ENCODE measurements at regions not wholly inside any gene's neighbourhood (a gene's known extent, or its start where the extent isn't known, plus 50 kb on each side); places are given as distances from the start of the nearest gene placed in this dataset.

DNA sequence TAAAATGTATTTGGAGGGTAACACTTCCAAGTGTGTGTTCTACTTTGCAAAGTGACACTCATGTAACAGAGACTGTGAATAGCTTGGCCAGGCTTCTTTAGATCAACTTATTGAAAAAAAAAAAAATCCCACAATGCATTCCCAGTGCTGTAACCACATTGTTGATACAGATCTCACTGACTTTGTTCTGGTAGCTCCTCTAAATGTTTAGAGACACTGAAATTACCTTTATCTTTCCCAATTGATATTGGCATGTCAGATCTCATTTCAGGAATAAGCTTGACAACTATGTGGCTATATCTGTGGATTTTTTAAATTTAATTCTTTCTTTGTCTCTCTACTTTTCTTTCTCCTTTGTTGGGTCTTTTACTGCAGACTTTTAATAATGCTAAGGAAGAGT is 1018.9 kb upstream of the PRMT6 start:
- DNase-seq (ENCODE audit: low spot score) = no peak
- ATAC-seq (ENCODE audit: insufficient number of reproducible peaks, low FRiP score, low read depth) = no peak
- no peaks in the 10 kb centered on the region for H3K4me1 ChIP-seq (ENCODE audit: control insufficient read depth in 1 of 2, low read depth in 2 of 2)
- no peaks in the 10 kb centered on the region for H3K36me3 ChIP-seq
- no peak overlapping the region for H3K4me3 ChIP-seq
- TF ChIP-seq, protein P1, sequence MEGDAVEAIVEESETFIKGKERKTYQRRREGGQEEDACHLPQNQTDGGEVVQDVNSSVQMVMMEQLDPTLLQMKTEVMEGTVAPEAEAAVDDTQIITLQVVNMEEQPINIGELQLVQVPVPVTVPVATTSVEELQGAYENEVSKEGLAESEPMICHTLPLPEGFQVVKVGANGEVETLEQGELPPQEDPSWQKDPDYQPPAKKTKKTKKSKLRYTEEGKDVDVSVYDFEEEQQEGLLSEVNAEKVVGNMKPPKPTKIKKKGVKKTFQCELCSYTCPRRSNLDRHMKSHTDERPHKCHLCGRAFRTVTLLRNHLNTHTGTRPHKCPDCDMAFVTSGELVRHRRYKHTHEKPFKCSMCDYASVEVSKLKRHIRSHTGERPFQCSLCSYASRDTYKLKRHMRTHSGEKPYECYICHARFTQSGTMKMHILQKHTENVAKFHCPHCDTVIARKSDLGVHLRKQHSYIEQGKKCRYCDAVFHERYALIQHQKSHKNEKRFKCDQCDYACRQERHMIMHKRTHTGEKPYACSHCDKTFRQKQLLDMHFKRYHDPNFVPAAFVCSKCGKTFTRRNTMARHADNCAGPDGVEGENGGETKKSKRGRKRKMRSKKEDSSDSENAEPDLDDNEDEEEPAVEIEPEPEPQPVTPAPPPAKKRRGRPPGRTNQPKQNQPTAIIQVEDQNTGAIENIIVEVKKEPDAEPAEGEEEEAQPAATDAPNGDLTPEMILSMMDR (IDR thresholded peaks at IDR 0.05) = no peak
- no peaks in the 10 kb centered on the region for H3K9me3 ChIP-seq
- no peak overlapping the region for H3K27ac ChIP-seq
- H3K27me3 ChIP-seq (replicated peaks; ENCODE audit: insufficient read depth) = no peaks in the 10 kb centered on the region

DNA sequence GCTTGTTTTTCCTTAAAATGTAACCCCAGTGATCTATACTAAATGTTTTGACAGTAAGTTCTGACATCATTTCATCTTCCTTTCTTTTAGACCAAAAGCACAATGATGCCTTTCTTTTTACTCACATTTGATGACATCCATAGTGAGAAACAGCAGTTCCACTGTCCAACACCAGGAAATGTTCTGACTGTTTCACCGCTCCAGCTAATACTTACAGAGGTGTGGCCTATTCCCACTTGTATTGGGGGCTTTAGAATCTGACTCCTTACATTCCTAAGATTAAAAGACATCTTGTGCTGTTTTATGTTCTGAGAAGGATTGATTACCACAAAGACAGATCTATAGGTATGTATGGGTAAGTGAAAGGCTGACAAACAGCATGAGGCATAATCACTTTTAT is 1018.2 kb upstream of the PRMT6 start:
- Histone ChIP-seq H3K4me3 (no peak overlapping the region), H3K27me3 (replicated peaks; ENCODE audit: insufficient read depth) (no peaks in the 10 kb centered on the region), H3K27ac (no peak overlapping the region), H3K4me1 (ENCODE audit: control insufficient read depth in 1 of 2, low read depth in 2 of 2) (no peaks in the 10 kb centered on the region), H3K36me3 (no peaks in the 10 kb centered on the region), H3K9me3 (no peaks in the 10 kb centered on the region)
- TF ChIP-seq, protein P1 (IDR thresholded peaks at IDR 0.05) = no peak
- DNase-seq (ENCODE audit: low spot score) = no peak
- ATAC-seq (ENCODE audit: insufficient number of reproducible peaks, low FRiP score, low read depth) = no peak

DNA sequence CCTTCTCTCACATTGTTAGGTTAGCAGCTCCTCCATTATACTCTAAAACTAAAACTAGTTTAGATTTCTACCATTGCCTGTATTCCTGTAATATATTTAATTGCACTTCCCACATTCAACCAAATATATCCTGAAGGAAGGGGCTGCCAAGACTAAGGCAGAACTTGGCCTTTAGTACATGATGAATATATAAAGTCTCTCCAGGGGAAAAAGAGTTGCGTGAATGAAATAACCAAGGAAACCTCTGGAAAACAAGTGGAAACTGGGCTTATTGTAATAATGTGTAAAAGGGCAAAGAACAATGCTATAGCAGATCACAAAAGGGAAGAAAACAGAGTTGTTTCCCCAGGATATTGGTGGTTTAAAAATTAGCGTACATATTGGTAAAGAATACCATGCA is 1012.5 kb upstream of the PRMT6 start:
- TF ChIP-seq, protein P1 (IDR thresholded peaks at IDR 0.05) = no peak
- Histone ChIP-seq H3K4me1 (ENCODE audit: control insufficient read depth in 1 of 2, low read depth in 2 of 2) (no peaks in the 10 kb centered on the region), H3K4me3 (no peak overlapping the region), H3K27me3 (replicated peaks; ENCODE audit: insufficient read depth) (no peaks in the 10 kb centered on the region), H3K27ac (no peak overlapping the region), H3K36me3 (no peaks in the 10 kb centered on the region), H3K9me3 (no peaks in the 10 kb centered on the region)
- DNase-seq (ENCODE audit: low spot score) (no peak), ATAC-seq (ENCODE audit: insufficient number of reproducible peaks, low FRiP score, low read depth) (no peak)

DNA sequence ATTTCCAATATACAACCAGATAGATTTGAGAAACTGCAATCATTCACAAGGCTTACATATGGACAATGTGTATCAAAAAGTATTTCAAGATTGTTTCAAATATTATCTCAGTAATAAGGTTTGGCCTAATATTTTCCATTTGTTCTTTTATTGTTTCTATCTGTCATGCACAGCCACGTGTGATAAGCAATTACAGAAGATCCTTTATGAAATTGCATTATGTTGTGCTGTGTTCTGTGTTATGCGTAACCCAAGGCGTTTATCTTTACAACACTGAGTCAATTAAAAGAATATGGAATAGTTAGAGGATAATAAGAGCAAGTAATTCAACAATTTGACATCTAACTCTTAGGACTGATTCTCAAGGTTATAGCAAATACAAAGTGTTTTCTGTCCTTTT is 1009.3 kb upstream of the PRMT6 start:
- ATAC-seq (ENCODE audit: insufficient number of reproducible peaks, low FRiP score, low read depth) (no peak), DNase-seq (ENCODE audit: low spot score) (no peak)
- H3K9me3 ChIP-seq = no peaks in the 10 kb centered on the region
- H3K4me3 ChIP-seq = no peak overlapping the region
- H3K27me3 ChIP-seq (replicated peaks; ENCODE audit: insufficient read depth) = no peaks in the 10 kb centered on the region
- H3K27ac ChIP-seq = no peak overlapping the region
- no peaks in the 10 kb centered on the region for H3K36me3 ChIP-seq
- H3K4me1 ChIP-seq (ENCODE audit: control insufficient read depth in 1 of 2, low read depth in 2 of 2) = no peaks in the 10 kb centered on the region
- TF ChIP-seq, protein P1 (IDR thresholded peaks at IDR 0.05) = no peak

DNA sequence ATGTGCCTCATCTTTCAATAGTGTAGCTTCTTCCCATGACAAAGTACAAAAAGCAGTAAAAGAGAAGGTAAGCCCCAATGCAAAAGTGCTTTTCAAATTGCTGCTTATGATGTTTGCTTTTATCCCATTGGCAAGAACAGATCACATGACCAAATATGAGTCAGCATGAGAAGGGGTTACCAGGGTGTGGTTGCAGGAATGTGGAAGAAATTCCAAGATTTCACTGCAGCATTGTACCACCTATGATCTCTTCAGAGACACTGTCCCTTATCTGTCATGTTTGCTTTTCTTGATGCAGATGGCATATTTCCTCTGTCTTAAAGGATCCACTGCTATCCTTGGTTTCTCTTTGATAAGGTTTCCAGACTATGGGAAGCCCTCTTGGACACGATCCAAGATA is 1006.9 kb upstream of the PRMT6 start:
- Histone ChIP-seq H3K4me1 (ENCODE audit: control insufficient read depth in 1 of 2, low read depth in 2 of 2) (no peaks in the 10 kb centered on the region), H3K27me3 (replicated peaks; ENCODE audit: insufficient read depth) (no peaks in the 10 kb centered on the region), H3K36me3 (no peaks in the 10 kb centered on the region), H3K4me3 (no peak overlapping the region), H3K9me3 (no peaks in the 10 kb centered on the region), H3K27ac (no peak overlapping the region)
- ATAC-seq (ENCODE audit: insufficient number of reproducible peaks, low FRiP score, low read depth) (no peak), DNase-seq (ENCODE audit: low spot score) (no peak)
- TF ChIP-seq, protein P1 (IDR thresholded peaks at IDR 0.05) = no peak

All from thoracic aorta (tissue), 2 donors.